ENCODE measurements at regions not wholly inside any gene's neighbourhood (a gene's known extent, or its start where the extent isn't known, plus 50 kb on each side); places are given as distances from the start of the nearest gene placed in this dataset.

DNA sequence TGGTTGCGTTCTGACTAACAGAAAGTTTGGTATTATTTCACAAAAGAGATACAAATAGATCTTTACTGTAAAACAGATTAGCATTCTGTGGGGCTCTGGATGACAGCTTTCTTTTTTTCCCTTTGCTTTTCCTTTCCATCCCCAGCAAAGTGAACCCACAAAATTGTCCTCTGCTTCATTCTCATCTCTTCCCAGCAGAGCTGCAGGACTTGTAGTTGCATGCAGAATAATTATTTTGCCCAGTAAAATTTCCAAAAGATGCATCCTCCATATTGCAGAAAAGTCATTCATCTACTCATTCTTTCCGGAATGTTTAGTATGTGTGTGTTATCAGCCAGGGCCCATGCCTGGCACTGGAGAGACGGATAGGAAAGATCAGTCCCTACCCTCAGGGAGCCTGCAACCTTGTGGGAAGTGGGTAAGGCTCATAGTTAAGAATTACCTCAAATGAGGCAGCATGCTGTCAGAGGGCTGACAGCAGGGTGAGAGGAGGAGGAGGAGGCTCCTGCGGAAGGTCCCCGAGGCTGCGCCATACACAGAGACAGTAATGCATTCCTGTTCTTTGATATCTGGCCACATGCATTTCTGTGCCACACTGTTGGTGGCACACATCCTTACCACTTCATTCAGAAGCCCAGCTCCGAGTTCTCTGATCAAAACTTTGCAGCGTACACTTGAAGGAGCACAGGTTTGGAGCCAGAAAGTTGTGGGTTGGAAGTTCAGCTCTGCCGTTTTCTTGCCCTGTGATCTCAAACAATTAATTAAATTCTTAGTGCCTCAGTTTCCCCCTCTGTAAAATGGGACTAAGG is 225.4 kb downstream of the MYCN start:
- no peak for DNase-seq

- no peak for DNase-seq
Measured at GRCh38 chr2:16162491-16163040, 222.2 kb downstream of the MYCN start.

GRCh38 chr2:16161768-16162490 is 221.6 kb downstream of the MYCN start:
- no peak for DNase-seq

DNA sequence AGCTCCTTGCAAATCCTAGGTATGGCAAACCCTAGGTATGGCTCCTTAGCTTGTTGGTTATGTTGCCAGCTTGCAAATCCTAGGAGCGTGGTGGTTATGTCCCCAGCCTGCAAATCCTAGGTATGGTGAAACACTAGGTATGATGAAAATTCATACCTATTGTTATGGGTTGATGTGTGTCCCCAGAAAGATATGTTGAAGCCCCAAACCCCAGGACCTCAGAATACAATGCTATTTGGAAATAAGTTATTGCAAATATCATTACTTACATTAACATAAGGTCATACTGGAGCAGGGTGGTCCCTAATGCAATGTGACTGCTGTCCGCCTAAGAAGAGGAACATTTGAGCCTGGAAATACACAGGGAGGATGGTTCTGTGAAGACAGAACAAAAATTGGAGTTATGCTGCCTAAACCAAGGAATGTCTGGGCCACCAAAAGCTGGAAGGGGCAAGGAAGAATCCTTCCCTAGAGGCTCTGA is 220.8 kb downstream of the MYCN start:
- no peak for DNase-seq

DNA sequence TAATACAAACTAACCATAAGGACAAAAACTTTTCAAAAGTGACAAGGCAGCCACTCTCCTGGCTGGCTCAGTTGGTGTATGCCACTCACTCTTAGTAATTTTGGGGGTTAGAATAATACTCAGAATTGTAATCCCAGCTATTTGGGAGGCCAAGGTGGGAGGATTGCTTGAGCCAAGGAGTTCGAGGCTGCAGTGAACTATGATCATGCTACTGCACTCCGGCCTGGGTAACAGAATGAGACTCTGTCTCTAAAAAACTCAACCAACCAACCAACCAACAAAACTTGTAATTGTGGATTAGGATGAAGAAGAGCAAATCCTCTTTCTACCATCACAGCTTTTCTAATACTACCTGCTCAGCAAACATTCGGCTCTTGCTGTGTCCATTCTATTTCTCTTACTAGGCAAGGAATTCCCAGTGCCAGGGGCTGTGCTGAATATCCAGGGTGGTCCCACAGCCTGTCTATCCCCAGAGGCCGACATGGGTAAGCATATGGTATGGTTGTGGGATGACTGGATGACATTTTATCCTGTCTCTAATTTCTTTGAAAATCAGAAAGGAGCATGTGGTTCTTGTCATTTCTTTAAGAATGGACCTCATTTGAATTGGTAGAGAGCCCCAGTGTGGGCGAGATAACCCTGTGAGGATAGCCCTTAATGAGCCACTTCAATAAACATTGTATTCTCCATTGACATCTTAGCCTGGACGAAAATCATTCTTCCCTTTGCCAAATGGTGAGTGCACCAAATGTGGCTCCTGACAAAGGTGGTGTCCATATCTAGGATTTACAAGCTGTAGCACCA is 220.1 kb downstream of the MYCN start:
- no peak for DNase-seq

DNA sequence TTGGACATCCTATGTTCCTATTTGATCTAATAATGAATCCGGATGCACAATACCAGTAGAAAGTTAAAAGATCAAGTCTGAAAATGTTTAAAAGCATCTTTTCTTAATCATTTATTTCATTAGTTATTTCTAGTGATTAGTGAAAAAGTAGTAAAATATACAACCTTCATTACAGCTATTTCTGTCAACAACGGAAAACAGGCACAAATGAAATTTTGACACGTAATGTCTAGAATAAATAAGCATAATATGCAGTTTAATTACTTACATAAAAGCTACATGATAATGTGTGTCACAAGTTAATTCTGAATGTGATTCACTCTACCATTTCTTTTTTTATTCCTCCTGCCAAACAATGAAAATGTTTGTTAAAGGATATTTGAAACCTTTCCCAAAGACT is 216.1 kb downstream of the MYCN start:
- DNase-seq, result no peak

- DNase-seq, result no peak
Measured at GRCh38 chr2:16155766-16156165, 215.4 kb downstream of the MYCN start.

- DNase-seq, result no peak
Measured at GRCh38 chr2:16155366-16155765, 215.0 kb downstream of the MYCN start.

- DNase-seq, result no peak
Measured at GRCh38 chr2:16154501-16155280, 214.3 kb downstream of the MYCN start.

DNA sequence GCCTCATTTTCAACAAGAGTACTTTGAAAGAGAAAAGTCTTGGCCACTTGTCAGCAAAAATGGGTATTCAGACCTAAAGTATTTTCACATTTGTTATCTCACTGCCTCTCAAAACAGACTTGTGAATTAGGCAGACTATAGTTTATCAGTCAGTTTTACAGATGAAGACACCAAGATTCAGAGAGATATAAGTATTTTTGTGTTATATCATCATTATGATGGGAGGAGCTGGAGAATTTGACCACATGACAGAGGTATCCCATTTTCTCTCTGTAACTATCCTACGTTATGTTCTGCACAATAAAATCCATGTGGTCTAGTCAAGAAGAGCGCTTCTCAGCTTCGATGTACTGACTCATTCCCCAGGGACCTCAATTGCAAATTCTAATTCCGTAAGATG is 213.7 kb downstream of the MYCN start:
- DNase-seq, result no peak

DNA sequence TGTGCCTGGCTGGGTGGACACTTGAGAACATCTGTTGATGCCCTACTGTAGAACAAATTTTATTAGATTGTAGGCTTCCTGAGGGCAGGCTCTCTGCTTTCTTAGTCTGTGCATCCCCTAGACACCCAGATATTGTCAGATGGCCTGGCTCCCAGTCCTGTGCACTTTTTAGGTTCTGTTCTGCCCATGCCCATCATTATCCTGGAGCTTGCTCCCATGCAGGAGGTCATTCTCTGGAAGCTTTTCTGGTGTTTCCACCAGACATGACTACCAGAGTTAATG is 213.3 kb downstream of the MYCN start:
- DNase-seq, result no peak

- no peak for DNase-seq
Measured at GRCh38 chr2:16152928-16153753, 212.8 kb downstream of the MYCN start.

DNA sequence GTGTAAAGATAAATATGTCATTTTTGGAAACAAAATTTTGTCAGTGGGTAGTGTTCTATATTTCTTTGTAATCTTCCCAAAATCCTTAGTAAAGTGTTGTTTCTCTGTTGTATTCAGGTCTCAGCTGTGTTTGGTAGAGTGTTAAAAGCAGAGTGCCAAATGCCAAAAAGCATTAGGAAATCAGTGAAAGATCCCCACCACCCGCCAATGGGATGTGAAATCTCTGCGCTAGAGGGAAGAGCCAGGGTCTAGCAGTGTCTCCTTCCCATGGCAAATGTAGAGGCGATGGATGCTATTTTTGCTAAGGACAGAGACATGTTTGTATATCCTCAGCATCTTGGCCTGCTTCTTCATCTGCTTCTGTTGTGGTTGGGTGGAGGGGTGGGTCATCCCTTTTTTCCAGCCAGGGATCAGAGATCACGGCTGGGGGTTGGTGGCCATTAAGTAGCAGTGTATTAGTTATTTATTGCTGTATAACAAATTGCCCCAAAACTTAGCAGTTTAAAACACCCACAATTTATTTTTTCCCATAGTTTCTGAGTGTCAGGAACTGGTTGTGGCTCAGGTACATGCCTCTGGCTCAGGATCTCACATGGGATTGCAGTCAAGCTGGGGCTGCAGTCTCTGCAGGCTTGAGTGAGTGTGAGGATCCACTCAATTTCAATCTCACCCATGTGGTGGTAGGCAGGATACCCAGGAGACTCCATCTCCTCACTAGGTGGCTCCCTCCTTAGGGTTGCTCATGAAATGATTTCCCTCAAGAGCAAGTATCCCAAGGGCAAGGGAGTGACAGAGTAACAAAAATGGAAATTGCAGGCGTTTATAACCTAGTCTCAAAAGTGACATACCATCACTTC is 211.9 kb downstream of the MYCN start:
- no peak for DNase-seq

DNA sequence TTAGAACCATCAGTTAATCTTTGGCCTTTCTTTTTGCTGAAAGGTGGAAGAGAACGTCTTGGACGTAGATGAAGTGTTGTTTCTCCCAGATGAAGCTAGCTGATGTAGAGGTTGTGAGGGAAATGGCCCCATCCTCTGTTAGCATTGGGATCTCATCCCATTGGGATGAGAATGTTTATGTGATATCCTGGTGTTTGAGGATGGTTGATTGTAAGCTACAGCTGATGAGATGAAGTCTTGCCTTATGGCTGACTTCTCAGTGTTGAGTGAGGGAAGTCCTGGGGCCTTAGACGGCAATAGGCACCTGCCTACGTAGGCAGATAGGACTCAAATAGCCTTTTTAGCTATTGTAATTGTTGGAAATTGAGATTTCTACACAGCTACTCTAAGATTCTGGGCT is 211.3 kb downstream of the MYCN start:
- no peak for DNase-seq

DNA sequence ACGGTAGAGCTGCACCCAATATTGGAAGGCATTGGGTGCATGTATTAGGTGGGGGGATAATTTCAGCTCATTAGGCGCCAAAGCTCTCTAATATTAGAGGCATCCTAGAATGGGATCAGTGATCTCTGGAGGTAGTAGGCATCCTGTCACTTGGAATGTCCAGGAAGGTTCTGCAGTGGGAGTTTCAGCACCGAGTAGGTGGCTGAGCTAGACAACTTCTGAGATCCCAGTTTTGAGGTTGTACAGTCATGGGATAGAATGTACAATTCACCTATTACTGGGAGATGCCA is 210.9 kb downstream of the MYCN start:
- no peak for DNase-seq

DNA sequence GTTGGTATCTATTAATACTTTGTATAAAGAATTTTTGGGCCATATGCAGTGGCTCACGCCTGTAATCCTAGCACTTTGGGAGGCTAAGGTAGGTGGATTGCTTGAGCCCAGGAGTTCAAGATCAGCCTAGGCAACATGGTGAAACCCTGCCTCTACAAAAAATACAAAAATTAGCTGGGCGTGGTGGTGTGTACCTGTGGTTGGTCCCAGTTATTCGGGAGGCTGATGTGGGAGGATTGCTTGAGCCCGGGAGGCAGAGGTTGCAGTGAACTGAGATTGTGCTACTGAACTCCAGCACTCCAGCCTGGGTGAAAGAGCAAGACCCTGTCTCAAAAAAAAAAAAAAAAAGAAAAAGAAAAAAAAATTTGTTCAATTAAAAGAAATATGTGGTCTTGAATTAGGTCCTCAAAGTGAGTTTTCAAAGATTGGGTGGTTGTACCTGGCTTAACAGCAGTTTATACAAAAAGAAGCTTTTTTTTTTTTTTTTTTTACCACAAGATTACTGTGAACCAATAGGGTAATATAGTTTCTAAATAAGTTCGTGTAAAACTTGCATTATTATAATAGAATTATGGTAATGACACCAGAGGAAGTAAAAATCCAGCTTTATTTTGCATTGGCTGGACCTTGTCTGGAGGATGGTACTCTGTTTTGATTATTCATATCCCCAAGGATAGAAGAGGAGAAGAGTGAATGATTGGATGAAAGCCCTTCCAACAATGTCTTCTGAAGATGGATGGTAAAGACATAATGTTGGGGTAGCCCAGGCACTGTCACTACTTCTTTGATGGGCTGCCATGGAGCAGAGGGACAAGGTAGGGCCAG is 210.3 kb downstream of the MYCN start:
- DNase-seq, result no peak

DNA sequence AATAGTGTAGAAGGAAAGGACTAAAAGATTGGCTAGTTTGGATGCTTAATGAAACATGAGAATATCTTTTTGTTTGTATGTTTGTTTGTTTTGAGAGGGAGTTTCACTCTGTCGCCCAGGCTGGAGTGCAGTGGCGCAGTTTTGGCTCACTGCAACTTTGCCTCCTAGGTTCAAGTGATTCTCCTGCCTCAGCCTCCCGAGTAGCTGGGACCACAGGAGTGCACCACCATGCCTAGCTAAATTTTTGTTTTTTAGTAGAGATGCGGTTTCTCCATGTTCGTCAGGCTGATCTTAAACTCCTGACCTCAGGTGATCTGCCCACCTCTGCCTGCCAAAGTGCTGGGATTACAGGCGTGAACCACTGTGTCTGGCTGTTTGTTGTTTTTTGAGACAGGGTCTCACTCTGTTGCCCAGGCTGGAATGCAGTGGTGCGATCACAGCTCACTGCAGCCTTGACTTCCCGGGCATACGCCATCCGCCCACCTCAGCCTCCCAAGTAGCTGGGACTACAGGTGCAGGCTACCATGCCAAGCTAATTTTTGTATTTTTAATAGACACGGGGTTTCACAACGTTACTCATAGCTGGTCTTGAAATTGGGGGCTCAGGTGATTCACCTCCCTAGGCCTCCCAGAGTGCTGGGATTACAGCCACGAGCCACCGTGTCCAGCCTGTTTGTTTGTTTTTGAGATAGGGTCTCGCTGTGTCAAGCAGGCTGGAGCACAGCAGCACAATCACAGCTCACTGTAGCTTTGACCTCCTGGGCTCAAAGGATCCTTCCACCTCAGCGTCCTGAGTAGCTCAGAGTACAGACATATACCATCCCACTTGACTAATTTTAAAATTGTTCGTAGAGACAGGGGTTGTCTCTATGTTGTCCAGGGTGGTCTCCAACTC is 209.2 kb downstream of the MYCN start:
- DNase-seq, result no peak

DNA sequence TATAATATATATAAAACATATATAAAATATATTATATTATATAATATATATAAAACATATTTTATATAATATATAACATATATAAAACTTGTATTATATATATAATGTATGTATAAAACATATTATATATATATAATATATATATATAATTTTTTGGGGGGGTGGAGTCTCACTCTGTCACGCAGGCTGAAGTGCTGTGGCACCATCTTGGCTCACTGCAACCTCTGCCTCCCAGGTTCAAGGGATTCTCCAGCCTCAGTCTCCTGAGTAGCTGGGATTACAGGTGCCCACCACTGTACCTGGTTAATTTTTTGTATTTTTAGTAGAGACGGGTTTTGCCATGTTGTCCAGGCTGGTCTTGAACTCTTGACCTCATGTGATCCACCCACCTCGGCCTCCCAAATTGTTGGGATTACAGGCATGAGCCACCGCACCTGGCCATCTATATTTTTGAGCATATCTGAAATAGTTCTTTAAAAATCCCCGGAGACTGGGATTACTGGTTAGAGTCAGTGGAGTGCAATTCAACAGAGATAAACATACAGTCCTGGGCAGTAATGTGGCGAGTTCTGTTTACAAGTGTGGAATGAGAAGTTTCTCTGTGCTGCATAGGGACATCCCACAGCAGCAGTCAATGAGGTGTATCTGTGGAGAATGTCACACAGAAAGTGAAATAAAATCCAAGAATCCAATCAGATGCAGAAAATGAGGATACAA is 208.4 kb downstream of the MYCN start:
- peak in 1 of 5 experiments; percentile 18 for DNase-seq

Measured in T-helper 2 cell (primary cell).